ENCODE measurements at regions not wholly inside any gene's neighbourhood (a gene's known extent, or its start where the extent isn't known, plus 50 kb on each side); places are given as distances from the start of the nearest gene placed in this dataset.

- TF ChIP-seq CTCF (IDR thresholded peaks at IDR 0.05; ENCODE audit: low read length), result no peak
- TF ChIP-seq EZH2phosphoT487 (IDR thresholded peaks at IDR 0.05; ENCODE audit: low read length), result no peak
Observed at GRCh38 chr1:238063454-238063853, 172.7 kb upstream of the ZP4 start.

All from MM.1S (cell line).